ENCODE measurements at regions not wholly inside any gene's neighbourhood (a gene's known extent, or its start where the extent isn't known, plus 50 kb on each side); places are given as distances from the start of the nearest gene placed in this dataset.
A peak's percentile ranks its signal among the peaks of the same experiment; 100 is the strongest.

DNA sequence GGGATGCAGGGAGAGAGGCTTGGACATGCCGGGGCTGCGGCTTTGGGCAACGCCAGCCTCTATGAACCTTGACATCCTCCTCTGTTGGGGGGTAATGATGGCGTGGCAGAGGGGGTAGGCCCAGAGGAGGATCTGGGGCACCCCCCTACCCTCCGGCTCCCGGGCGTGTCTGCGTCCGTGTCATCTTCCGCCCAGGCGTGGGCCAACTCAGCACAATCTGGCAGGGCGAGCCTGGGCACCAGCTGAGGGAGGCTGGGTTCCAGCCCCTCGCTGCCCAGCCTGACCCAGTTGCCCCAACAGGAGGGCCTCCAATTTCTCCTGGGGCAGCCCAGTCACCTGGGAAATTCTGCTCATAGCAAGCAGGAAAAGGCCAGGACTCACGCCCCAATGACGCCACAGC, 62.9 kb upstream of the IL17B start:
- intact Hi-C loops (cut with DNase I), result loop anchor here (2.0 to 5.0 kb wide), 3 partner anchors 70 to 123 kb away; partner anchors contain the start of gene CSNK1A1 (in 1 of the 2)
- no peak for DNase-seq (ENCODE audit: low spot score)

DNA sequence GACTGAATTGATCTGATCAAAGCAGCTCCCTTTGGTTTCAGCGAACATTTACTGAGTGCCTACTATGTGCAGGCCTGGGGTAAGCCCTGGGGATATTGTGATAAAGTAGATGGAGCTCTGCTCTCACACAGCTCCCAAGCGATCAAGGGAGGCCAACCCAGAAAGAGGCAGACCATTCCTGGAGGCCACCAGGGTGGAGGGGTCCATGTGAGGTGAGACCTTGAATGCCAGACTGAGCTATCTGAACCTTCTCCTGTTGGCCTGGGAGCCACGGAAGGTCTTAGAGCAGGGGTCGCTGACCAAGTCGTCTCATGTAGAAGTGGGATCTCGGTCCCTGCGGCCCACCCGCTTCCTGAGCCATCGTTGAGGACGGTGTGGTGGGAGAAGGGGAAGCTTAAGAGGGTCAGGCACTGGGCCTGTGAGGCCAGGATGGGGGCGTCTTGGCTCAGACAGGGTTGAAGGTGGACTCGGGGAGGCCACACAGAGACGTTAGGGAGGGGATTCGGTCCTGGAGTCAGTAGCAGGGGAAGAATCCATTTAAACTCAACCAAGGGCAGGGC, 62.2 kb upstream of the IL17B start:
- no peak for DNase-seq (ENCODE audit: low spot score)

DNA sequence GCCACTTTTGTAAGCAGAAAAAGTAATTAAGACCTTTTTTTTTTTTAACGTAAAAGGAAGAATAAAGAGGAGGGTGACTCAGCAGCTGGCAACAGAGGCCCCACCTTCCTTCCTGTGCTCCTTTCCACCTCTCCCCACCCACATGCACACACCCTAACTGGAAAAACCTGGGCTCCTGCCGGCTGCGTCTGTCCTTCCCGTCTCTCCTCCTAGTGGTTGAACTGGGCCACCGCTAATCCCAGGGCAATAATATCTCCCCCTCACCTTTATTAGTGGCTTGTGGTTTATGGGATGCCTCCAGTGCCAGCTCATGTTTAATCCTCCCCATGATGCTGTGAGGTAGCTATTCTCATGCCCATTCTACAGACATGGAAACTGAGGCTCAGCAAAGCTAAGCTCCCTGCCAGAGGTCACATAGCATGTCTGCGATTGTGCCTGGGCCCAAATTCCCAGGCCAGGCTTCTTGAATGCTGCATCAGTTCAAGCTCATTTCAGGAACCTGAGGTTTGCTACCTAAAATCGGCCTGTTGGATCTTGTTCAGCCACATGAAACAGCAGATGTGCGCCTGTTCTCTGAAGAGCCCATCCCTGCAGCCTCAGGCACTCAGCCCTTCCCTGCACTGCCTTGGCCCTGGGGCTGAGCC, 60.9 kb upstream of the IL17B start:
- intact Hi-C loops (cut with DNase I), result loop anchor here in 1 of 2 donors (5.0 kb wide), 2 partner anchors 68 to 112 kb away; partner anchors contain the start of gene CSNK1A1

More for the DNA sequence above, 62.2 kb upstream of the IL17B start:
- intact Hi-C loops (cut with DNase I), result loop anchor here in 1 of 2 donors (5.0 kb wide), 2 partner anchors 69 to 111 kb away; partner anchors contain the start of gene CSNK1A1

DNA sequence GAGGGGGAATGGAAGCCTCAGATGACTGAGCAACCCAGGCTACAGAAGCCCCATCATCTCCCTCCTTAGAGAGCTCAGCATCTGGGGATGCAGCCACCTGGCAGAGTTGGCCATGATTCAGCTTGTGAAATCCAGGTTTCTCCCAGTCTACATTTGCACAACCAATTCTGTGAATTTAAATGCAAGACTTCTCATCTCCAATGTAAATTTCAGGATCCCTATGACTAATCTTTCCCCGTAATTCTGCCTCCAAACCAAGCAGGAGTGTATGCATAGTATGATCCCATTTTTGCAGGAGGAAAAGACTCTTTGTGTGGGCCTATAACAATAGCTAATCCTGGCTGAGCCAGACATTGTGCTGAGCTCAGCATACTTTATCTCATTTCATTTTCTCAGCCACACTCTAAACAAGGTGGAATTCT, 59.6 kb upstream of the IL17B start:
- DNase-seq (ENCODE audit: low spot score), result no peak
- intact Hi-C loops (cut with DNase I), result no loop called here

More for the DNA sequence above, 60.9 kb upstream of the IL17B start:
- no peak for DNase-seq (ENCODE audit: low spot score)

DNA sequence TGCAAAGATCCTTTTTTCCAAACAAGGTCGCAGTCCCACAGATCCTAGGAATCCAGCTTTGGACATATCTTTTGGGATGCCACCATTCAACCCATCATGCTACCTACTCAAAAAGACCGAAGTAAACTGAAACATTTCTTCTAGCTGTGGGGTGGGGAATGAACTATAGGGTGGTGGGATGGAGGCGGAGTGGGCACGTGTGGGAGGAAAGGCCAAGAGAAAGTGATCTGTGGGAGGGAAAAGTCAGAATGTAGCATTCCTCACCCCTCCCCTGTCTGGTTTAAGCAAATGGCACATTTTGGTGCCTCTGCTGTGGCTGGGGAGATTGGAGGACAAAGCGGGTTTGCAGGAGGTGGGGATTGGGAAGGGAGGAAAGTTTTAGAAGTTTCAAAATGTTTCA, 59.2 kb upstream of the IL17B start:
- intact Hi-C loops (cut with DNase I), result no loop called here

DNA sequence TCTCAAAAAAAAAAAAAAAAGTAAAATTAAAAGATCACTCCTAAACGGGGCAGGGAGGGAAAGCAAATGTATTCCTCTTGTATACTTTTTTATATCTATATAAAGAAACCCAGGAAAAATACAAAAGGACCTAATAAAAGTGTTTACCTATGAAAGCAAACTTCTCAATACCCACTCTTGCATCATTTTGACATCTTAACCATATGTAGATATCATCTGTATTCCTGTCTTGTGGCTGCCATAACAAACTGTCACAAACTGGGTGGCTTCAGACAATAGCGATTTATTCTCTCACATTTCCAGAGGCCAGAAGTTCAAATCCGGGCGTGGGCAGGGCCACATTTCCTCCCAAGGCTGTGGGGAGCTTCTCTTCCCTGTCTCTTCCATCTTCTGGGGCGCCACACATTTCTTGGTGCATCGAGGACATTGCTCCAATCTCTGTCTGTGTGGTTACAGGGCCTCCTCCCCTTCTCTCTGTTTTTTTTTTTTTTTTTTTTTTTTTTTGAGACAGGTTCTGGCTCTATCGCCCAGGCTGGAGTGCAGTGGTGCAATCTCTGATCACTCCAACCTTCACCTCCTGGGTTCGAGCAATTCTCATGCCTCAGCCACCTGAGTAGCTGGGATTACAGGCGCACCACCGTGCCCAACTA, 58.4 kb upstream of the IL17B start:
- intact Hi-C loops (cut with DNase I), result no loop called here
- DNase-seq (ENCODE audit: low spot score), result no peak

More for the DNA sequence above, 59.2 kb upstream of the IL17B start:
- DNase-seq (ENCODE audit: low spot score), result no peak

DNA sequence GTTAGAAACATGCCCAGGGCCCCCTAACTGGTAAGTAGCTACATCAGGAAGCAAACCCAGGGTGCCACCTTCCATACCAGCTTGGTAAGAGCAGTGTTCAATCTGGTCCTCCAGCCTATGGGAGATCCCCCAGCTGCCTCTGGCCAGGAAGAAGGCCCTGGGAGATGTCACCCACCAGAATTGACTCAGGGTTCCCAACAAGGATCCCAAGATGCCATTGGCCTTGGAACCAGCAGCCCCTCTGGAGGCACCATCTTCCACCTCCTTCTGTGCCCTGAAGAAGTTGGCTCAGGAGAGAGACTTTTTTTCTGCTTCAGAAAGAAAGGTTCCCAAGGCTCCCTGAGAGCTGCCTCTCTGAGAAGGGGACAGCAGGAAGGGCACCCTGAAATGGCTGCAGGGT, 56.6 kb upstream of the IL17B start:
- DNase-seq (ENCODE audit: low spot score), result no peak
- intact Hi-C loops (cut with DNase I), result no loop called here

DNA sequence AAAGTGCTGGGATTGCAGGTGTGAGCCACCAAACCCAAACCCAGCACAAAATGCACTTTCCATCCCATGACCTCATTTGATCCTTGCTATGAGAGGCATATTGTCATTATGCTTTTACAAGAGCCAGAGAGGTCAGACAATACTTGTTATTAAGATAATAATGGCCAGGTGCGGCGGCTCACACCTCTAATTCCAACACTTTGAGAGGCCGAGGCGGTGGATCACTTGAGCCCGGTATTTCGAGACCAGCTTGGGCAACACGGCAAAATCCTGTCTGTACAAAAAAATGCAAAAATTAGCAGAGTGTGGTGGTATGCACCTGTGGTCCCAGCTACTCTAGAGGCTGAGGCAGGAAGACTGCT, 55.9 kb upstream of the IL17B start:
- intact Hi-C loops (cut with DNase I), result no loop called here
- DNase-seq (ENCODE audit: low spot score), result no peak

DNA sequence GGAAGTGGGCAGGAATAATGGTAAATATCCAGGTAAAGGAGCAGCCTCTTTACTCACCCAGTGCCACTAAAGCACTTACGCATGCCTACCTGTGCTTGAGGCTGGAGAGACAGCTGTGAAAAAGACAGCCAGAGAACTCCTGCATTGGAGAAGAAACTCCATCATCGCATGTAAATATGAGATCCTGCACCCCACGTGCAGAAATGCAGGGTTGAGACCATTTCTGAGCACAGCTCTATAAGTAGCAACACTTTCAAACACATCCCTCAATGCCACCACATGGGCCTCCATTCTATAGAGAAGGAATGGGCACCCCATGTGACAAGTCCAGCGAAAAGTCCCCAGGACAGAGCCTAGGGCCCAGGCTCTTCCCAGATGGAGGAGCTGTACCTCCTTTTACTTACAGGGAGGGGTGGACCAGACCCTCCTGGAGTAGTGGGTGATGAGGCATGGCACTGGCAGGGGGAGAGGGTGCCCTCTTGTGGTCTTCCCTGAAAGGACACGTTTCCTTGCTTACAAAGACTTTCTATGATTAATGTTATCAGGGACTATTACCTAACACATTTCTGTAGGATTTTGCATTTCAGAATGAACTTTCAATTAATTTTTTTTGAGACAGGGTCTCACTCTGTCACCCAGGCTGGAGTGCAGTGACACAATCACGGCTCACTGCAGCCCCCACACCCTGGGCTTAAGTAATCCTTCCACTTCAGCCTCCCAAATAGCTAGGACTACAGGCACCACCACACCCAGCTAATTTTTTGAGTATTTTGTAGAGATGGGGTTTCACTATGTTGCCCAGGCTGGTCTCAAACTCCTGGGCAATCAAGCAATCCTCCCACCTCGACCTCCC, 55.3 kb upstream of the IL17B start:
- intact Hi-C loops (cut with DNase I), result loop anchor here (5.0 kb wide), 2 partner anchors 52 to 67 kb away; no protein-coding TSS in a partner anchor
- DNase-seq (ENCODE audit: low spot score), result no peak

DNA sequence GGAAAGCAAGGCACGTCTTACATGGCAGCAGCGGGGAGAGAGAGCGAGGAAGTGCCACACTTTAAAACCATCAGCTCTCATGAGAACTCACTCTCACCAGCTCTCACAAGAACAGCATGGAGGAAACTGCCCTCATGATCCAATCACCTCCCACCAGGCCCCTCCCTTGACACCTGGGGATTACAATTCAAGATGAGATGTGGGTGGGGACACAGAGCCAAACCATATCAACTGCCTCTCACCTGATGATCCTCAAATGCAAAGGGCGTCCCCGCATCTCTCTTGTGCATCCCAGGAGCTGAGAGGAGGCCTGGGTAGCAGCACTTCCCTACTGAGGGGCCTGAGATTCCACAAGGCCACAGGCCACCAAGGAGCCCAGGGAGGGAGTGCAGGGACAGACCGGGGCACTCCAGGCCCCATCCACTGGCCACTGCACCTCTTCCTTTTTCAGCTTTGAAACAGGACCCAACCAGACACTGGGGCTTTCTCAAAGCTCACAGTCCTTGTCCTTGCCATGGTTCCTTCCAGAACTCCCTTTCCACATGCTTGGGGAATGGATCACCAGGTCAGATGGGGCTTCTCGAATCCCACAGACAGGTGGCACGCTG, 54.5 kb upstream of the IL17B start:
- intact Hi-C loops (cut with DNase I), result loop anchor here (2.0 to 5.0 kb wide), 3 partner anchors 51 to 66 kb away; no protein-coding TSS in a partner anchor
- DNase-seq (ENCODE audit: low spot score), result no peak

DNA sequence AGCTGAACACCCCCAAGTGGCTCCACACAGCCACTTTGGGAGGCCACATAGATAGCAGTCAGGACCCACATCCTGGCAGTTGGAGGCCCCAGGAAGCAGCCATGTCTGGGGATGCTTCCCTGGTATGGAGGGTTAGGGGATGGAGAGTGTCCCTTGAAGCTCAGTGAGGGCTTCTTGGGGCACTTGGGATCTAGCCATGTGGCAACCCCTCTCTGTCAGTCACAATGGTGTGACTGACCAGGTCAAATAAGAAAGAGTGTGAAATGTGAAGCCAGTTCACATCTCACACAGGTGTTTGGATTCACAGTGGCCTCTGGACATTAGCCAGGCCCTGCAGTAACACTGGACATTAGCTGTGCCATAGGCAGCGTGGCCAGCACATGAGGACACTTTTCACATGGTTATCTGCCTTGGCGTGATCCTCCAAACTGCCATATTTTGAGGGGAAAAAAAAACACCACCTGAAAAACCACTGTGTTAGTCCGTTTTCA, 53.9 kb upstream of the IL17B start:
- no peak for DNase-seq (ENCODE audit: low spot score)

DNA sequence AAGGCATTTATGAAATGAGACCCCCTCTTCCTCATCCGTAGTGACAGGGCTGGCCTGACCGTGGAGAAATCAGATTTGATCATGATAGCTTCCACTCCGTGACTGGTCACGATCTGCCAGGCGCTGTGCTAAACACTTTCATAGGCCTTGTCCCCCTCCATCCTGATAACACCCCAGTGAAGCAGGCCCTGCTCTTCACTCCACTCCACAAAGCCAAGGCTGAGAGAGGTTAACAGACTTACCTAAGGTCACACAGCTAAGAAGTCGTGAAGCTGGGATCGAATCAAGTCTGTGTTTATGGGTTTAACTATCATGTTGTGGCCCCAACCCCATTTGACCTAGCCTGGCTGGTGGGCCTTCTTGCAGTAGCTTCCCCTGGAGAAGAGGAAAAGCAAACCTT, 53.3 kb upstream of the IL17B start:
- intact Hi-C loops (cut with DNase I), result loop anchor here (2.0 to 5.0 kb wide), 3 partner anchors 50 to 65 kb away; no protein-coding TSS in a partner anchor
- no peak for DNase-seq (ENCODE audit: low spot score)

More for the DNA sequence above, 53.9 kb upstream of the IL17B start:
- intact Hi-C loops (cut with DNase I), result loop anchor here (2.0 to 5.0 kb wide), 3 partner anchors 51 to 66 kb away; no protein-coding TSS in a partner anchor

DNA sequence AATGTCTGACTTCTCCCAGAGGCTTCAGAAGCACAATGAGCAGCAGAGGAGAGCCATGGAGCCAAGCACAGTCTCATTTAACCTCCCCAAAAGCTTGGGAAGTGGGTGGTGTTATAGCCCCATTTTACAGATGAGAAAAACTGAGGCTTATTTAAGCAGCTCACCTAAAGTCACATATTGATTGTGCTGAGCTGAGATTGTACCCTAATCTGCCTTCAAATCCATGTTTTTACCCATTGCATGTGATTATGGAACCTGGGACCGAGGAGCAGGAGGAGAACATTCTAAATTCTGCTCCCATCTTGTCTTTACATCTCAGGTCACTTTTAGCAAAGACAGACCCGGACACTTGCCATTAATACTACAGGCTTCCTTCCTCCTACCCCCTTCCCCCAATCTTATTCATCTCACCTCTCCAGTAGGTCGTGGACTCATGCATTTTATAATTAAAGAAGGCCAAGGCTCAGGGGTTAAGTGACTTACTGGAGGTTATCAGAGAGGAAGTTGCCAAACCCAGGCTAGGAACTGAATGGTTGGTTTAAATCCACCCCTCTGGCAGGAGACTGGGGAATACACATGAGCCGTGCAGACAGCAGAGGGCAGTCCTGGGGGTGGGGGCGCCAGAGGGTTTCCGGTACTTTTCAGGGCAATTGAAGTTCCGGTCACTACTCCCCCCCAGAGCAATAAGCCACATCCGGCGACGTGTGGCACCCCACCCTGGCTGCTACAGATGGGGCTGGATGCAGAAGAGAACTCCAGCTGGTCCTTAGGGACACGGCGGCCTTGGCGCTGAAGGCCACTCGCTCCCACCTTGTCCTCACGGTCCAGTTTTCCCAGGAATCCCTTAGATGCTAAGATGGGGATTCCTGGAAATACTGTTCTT, 51.0 kb upstream of the IL17B start:
- peak; percentile 91 for DNase-seq (ENCODE audit: low spot score)

More for the DNA sequence above, 51.0 kb upstream of the IL17B start:
- intact Hi-C loops (cut with DNase I), result loop anchor here (5.0 kb wide), 2 partner anchors 48 to 63 kb away; no protein-coding TSS in a partner anchor

Small RNAs in the stretch of these regions (microRNA-seq; reads per million reads assigned to microRNA genes)
- gene MIR145 (ENCODE audit: borderline microRNAs expressed in 2 of 2), result 98,662 to 100,217 reads per million in 2 donors
